Astrocyte of the cerebellum (primary cell): ENCODE measurements at regions not wholly inside any gene's neighbourhood (a gene's known extent, or its start where the extent isn't known, plus 50 kb on each side); places are given as distances from the start of the nearest gene placed in this dataset.

ENCODE experiments used
- DNase-seq: peaks from one replicate; pipeline ENCODE4 v3.0.0-alpha.2; 2011; ENCODE audit warnings: low read depth
- H3K4me3 ChIP-seq: 2 replicates; pipeline ENCODE4 v1.5.1; 2011; ENCODE audit warnings: mild to moderate bottlenecking, low read depth, low read length, moderate library complexity
- in situ Hi-C: cut with HindIII; loops from 2 replicates; pipeline ENCODE4 v1.10.0; 2017; ENCODE audit warnings: low sequenced_read_pairs
- TF ChIP-seq, protein P1 (sequence below): IDR thresholded peaks from 2 replicates; pipeline ENCODE4 v1.5.1; 2012; ENCODE audit warnings: low read length, low read depth, moderate library complexity, mild to moderate bottlenecking; ENCODE audit errors: missing control alignments

DNA sequence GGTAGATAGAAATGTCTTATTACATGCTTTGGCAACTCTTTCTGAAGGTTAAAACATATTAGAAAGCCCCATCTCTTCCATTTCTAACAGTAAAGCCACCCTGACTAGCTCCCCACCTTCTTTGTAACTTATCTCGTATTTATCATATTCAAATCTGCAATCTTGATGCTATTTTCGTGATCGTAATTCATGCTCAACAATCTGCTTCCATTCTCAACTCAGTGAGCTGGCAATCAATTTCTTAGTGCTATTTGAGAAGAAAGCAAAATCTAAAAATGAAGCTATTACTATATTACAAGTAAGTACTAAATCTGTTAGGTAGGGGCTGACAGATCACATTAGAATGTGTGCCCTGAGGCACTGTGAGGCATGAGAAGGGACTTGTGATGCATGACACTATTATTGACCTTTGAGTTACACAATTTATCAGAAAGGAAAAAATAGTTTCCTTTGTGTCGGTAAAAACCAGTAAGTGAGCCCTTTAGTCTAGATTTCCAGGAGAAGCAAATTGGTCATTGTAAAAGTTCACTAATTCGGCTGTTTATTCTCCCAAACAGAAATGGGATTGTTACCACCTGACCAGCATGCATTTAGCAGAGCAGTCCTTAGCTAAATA lies 379.7 kb upstream of the CNTN6 start:
- TF ChIP-seq, protein P1, sequence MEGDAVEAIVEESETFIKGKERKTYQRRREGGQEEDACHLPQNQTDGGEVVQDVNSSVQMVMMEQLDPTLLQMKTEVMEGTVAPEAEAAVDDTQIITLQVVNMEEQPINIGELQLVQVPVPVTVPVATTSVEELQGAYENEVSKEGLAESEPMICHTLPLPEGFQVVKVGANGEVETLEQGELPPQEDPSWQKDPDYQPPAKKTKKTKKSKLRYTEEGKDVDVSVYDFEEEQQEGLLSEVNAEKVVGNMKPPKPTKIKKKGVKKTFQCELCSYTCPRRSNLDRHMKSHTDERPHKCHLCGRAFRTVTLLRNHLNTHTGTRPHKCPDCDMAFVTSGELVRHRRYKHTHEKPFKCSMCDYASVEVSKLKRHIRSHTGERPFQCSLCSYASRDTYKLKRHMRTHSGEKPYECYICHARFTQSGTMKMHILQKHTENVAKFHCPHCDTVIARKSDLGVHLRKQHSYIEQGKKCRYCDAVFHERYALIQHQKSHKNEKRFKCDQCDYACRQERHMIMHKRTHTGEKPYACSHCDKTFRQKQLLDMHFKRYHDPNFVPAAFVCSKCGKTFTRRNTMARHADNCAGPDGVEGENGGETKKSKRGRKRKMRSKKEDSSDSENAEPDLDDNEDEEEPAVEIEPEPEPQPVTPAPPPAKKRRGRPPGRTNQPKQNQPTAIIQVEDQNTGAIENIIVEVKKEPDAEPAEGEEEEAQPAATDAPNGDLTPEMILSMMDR: no peak
- H3K4me3 ChIP-seq: no peak overlapping the region
- DNase-seq: no peak
- in situ Hi-C loops: no loop called here

DNA sequence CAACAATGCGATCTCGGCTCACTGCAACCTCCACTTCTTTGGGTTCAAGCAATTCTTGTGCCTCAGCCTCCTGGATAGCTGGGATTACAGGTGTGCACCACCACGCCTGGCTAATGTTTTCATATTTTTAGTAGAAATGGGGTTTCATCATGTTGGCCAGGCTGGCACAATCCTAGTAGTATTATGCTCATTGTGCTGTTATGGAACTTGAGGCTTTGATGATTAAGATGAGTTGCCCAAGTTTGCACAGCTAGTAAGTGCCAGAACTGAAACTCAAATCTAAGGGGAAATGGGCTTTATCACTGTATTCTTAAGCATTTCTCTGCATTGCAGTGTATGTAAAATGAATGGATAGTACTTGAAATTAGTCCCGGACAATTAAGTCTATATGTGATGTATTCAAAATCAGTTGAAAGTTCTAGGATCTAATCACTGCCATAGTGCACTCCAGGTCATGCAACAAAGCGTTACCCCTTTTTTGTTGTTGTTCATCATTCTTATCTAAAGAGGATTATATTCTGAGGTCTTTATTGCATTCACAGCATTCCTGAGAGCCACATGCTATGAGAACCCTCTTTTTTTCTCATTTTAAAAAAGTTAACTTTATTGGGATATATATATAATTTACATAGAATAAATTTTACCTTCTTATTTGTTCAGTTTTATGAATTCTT lies 378.7 kb upstream of the CNTN6 start:
- in situ Hi-C loops: no loop called here
- H3K4me3 ChIP-seq: no peak overlapping the region
- TF ChIP-seq, protein P1: no peak
- no peak for DNase-seq

DNA sequence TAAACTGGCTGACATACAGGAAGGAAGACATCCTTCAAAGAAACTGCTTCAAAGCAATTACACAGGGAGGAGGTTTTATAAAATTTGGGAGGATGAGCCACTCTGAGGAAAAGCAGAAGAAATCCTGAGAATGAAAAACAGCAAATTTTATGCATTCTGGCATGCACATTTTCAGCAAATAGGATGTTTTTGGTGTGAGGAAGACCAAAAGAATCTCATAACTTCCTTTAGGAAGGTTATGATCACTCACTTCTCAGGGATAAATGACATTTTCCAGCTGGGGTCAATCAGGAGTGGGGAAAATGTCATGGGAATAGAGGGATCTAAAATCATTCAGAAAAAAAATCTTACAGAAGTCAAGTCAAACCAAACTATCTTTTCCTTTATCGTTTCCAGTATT lies 371.7 kb upstream of the CNTN6 start:
- TF ChIP-seq, protein P1: no peak
- in situ Hi-C loops: no loop called here
- no peak for DNase-seq
- H3K4me3 ChIP-seq: no peak overlapping the region

DNA sequence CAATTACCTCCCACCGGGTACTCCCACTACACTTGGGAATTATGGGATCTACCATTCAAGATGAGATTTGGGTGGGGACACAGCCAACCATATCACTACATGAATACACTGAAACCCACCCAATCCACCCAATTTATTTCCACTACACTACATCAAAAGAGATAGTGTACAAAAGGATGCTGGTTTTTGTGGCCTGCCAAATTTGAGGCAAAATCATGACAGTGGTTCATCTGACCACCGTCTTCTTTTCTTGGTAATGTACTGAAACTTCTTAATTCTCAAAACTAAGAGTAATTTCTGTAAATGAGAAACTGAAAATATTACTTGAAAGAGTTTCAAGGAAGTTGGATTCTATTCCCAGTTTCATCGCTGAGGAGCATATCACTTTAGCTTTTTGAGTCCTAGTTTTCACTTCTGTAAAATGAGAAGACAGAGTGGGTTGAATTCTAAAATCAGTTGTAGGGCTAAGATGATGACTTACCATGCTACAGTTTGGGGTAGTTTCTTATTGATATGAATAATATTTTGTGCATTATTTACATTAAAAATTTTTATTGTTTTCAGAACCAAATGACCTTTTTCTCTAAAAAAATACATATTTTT lies 360.4 kb upstream of the CNTN6 start:
- TF ChIP-seq, protein P1: no peak
- DNase-seq: no peak
- H3K4me3 ChIP-seq: no peak overlapping the region
- in situ Hi-C loops: no loop called here

DNA sequence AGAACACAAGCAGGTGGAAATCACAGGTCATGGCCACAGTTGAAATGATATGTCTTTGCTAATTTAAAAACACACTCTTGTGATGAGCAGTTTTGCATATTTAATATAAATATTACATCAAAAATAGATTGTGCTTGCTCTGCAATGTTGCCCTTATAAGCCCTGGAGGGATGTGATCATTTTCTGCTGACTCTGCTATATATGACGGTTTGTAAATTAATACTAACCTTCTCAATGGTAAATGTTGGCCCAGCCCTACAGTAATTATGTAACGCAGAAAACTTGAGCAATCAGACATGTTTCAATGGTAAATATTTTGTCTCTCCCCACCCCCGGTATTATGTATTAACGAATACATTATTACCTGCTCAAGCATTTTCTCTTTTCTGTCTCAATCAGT lies 359.5 kb upstream of the CNTN6 start:
- no peak overlapping the region for H3K4me3 ChIP-seq
- TF ChIP-seq, protein P1: no peak
- DNase-seq: no peak
- in situ Hi-C loops: no loop called here

DNA sequence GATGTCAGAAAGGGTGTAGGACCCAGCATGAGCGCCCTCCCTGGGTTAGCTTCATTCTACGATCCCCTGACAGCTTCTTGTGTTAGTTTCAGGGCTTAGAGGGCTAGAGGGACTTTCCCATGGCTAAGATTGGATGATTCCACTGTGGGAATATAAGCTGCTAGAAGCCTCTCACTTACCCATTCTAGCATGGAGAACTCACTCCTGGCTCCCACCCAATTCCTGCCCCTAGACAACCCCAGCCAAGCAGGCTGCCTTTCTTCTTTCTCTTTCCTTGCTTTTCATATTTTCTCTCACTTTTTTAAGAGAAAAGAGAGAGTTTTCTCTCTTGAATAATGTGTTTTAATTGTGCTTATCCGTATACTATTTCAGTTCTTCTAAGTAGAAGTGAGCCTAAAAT lies 335.1 kb upstream of the CNTN6 start:
- no peak for DNase-seq
- TF ChIP-seq, protein P1: no peak
- in situ Hi-C loops: no loop called here
- H3K4me3 ChIP-seq: no peak overlapping the region
